Stimulated activated CD8-positive, alpha-beta memory T cell treated with anti-CD3 and anti-CD28 coated beads, Interleukin-15, amount 100 ng/mL, for 24 hours (primary cell): ENCODE measurements at regions not wholly inside any gene's neighbourhood (a gene's known extent, or its start where the extent isn't known, plus 50 kb on each side); places are given as distances from the start of the nearest gene placed in this dataset.

Source experiments
- DNase-seq: peaks from one replicate; pipeline ENCODE4 v3.0.0-alpha.2; 2020; ENCODE audit warnings: low read depth

DNA sequence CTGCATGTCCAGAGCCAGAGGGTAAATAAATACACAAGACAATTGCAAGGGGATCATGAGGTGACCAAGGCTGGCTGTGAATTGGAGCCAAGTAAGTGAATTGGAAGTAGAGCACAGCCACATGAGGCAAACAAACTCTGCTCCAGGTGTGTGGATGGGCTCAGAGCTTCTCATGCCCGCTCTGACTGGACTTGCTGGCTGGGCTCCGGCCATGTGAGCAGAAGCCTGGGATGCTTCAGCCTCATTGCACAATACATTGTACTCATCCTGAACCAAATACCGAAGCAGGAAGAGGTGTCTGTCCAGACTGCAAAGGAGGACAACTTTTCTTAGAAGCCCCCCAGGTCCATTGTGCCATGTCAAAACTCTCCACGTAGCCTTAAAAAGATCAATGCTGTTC is 193.0 kb downstream of the TTC8 start:
- DNase-seq: no peak

DNA sequence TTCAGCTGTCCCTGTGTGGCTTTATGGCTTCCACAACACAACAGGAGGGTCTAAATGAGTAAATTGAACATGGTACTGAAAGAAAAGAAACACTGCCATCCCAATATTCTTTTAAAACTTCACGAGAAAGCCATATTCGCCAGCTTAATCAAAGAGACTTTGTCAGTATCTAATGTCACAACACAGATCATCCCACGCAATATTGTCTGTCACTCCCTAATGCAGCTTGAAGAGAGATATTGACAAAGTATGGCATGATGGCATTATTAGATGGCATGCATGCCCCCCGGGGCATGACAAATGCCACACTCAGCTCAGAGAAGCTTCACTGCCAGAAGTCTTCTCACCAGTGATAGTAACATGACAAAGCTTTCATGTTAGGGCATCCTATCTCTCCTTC is 197.8 kb downstream of the TTC8 start:
- DNase-seq: no peak

- no peak for DNase-seq
These were observed 200.2 kb downstream of the TTC8 start for GRCh38 chr14:89024691-89025090.

GRCh38 chr14:89025561-89026236 is 201.2 kb downstream of the TTC8 start:
- DNase-seq: no peak

GRCh38 chr14:89027097-89027740 is 202.8 kb downstream of the TTC8 start:
- peak; percentile 53 for DNase-seq

DNA sequence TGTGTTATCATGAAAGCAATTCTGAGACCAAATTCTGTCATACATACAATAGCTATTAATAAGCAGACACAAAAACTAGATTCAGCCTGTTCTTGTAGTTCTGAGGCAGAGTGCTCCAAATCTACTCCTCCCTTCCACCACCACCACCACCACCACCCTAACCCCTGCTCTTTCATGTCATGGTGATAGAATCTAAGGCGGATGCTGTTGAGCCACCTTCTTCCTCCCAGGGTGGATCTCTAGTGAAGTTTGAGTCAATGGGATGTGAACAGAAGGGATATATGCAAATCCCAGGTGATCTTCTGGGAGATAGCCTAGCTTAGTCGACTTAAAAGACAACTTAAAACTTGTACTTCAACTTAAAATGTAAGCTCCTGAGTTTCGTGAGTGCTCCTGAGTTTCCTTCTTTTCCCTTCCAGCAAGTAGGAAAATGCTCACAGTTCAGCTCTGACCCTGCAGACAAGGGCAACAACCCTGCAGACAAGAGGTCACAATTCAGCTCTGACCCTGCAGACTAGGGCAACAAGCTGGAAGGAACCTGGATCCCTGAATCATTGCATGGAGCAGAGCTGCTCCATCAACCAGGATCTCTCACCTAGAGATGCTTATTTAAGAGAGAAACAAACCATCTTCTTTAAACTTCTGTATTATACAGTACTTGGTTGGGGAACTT is 204.1 kb downstream of the TTC8 start:
- DNase-seq: no peak

- no peak for DNase-seq
These were observed 205.7 kb downstream of the TTC8 start for GRCh38 chr14:89029961-89030694.

- no peak for DNase-seq
These were observed 206.5 kb downstream of the TTC8 start for GRCh38 chr14:89030921-89031320.

- DNase-seq: no peak
These were observed 207.7 kb downstream of the TTC8 start for GRCh38 chr14:89032086-89032649.

- DNase-seq: no peak
These were observed 209.3 kb downstream of the TTC8 start for GRCh38 chr14:89033756-89034155.

- no peak for DNase-seq
These were observed 211.9 kb downstream of the TTC8 start for GRCh38 chr14:89036371-89036770.

DNA sequence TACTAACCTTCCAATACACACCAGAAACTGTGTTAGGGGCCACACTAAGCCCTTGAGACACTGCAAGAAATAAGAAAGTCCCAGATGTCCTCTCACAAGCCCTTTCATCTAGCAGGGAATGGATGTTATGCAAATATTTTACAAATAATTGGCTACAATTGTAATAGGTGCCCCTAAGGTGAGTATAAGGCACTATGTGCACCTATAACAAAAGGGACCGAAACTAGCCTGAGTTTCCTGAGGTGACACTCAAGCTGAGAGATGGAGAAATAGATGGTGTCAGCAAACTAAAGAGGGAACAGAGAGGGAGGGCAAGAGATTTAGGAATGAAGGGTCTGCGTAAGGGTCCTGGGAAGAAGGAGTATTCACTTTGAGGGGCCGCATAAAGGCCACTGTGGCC is 212.6 kb downstream of the TTC8 start:
- no peak for DNase-seq

DNA sequence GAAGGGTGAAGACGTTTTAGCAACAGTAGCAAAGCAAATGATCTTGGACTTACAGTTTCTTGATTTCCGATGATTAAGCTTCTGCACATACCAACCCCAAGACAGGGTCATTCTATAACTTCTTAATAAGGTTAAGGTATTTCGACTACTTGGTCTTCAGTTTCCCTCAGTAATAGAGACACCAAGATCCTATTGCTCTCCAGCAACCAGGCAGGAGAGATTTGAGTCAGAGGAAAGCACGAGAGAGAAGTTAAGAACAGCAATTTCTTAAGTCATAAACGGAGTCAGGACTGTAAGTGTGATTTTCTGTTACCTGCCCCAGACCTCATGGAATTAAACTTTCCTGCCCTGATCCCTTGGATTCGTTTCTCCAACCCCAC is 215.6 kb downstream of the TTC8 start:
- DNase-seq: no peak

DNA sequence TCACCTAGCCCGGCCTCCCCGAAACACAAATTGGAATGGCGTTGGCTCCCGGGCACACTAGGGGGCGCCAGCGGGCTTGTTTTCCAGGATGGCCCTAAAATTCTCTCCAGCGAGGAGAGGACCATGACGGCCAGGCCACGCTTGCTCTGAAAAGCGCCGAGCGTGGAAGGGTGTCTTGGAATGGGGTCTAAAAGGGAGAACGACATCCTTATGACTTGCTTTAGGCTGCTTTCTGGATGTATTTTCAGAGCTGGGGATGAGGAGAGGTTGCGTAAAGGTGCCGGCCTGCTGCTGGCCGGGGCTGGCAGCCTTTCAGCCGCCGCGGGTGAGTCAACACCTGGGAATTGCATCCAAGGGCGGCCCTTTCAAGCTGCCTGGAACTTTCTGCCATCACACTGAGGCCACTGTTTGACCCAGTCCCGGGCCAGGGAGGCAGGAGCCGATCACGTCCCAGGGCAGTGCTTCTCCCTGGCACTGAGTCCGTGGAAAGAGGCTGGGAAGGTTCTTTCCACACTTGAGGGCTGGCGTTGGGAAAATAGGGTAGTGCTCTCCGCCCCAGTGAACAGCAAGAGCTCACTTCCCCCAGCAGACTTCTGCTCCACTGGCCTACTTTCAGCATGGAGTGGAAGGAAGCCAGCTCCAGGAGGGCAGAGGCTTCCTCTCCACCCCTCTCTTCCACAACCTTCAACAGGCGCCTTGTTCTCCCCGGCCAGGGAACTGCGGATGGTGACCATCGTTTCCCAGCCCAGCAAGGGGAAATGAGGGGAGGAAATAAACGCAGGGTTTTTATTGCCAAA is 216.2 kb downstream of the TTC8 start:
- DNase-seq: peak; percentile 84

- no peak for DNase-seq
These were observed 216.8 kb downstream of the TTC8 start for GRCh38 chr14:89041257-89041582.

DNA sequence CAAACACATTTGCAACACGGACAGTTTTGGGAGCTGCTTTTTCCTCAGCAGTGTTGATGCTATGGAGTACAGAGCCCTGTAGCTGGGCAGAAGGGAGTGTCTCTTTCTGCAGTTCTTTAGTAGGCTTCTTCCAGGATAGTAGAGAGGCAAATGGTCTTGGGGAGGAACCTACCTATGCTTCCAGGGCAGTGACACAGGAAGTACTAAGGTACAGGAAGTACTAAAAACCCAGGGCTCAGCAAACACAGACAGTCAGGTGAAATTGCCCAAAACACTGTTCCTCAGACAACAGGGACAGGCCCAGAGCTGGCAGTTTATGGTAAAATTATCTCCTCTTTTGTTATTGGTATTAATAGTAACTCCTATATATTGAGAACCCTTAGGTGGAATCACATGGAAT is 217.6 kb downstream of the TTC8 start:
- no peak for DNase-seq

- DNase-seq: no peak
These were observed 228.9 kb downstream of the TTC8 start for GRCh38 chr14:89053303-89053702.

- no peak for DNase-seq
These were observed 231.9 kb downstream of the TTC8 start for GRCh38 chr14:89056394-89056793.

DNA sequence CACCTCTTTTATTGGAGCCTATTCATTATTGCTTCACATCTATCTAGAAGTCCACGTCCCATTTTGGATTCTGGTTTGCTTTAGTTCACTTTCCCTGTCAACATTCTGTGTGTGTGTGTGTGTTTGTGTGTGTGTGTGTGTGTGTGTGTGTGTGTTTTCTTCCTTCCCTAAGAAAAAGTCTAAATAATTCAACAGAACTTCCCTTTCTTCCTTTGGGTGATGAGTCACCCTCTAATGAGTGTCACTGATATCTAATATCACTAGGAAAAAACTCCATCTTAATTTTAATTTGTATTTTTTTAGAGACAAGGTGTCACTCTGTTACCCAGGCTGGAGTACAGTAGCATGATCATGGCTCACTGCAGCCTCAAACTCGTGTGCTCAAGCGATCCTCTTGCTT is 234.2 kb downstream of the TTC8 start:
- no peak for DNase-seq

DNA sequence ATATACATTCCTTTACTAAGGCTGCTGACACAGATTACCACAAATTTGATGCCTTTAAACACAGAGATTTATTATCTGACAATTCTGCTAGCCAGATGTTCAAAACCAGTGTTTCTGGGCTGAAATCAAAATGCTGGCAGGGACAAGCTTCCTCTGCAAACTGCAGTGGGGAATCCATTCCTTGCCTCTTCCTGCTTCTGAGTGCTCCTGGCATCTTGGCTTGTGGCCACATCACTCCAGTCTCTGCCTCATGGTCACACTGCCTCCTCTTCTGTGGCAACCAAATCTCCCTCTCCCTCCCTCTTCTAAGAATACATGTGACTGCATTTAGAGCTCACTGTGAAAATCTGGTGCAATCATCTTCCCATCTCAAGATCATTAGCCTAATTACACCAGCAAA is 235.7 kb downstream of the TTC8 start:
- DNase-seq: no peak

GRCh38 chr14:89061696-89062095 is 237.2 kb downstream of the TTC8 start:
- DNase-seq: no peak

GRCh38 chr14:89065879-89066278 is 241.4 kb downstream of the TTC8 start:
- DNase-seq: no peak
